Hepatocyte (in vitro differentiated cells): ENCODE measurements at regions not wholly inside any gene's neighbourhood (a gene's known extent, or its start where the extent isn't known, plus 50 kb on each side); places are given as distances from the start of the nearest gene placed in this dataset.

Experiments used
- DNase-seq: peaks from one replicate; pipeline ENCODE4 v3.0.0-alpha.2; 2016; ENCODE audit warnings: low spot score
- H2AFZ ChIP-seq: fragments of 200-600 bp; sonication (generic); 2 replicates; pipeline ENCODE4 v1.6.0; 2016; ENCODE audit warnings: antibody characterized with exemption, mild to moderate bottlenecking
- H3K27ac ChIP-seq: fragments of 200-600 bp; sonication (generic); 2 replicates; pipeline ENCODE4 v1.5.1; 2016; ENCODE audit warnings: mild to moderate bottlenecking
- H3K27me3 ChIP-seq: fragments of 200-600 bp; sonication (generic); 2 replicates; pipeline ENCODE4 v1.6.1; 2016
- H3K36me3 ChIP-seq: fragments of 200-600 bp; sonication (generic); replicated peaks from 2 replicates; pipeline ENCODE4 v1.5.1; 2016; ENCODE audit warnings: low read depth; ENCODE audit not compliant: insufficient read depth
- H3K4me1 ChIP-seq: fragments of 200-600 bp; sonication (generic); 2 replicates; pipeline ENCODE4 v1.5.1; 2016; ENCODE audit warnings: mild to moderate bottlenecking, moderate library complexity; ENCODE audit not compliant: insufficient read depth
- H3K4me2 ChIP-seq: fragments of 200-600 bp; sonication (generic); 2 replicates; pipeline ENCODE4 v1.6.0; 2016
- H3K4me3 ChIP-seq: fragments of 200-600 bp; sonication (generic); 2 replicates; pipeline ENCODE4 v1.5.1; 2016; ENCODE audit warnings: mild to moderate bottlenecking
- H3K79me2 ChIP-seq: fragments of 200-600 bp; sonication (generic); 2 replicates; pipeline ENCODE4 v1.6.0; 2017; ENCODE audit warnings: mild to moderate bottlenecking
- H3K9me2 ChIP-seq: fragments of 200-600 bp; sonication (generic); replicated peaks from 2 replicates; pipeline ENCODE4 v1.6.0; 2017; ENCODE audit warnings: mild to moderate bottlenecking; ENCODE audit not compliant: insufficient read depth
- H3K9me3 ChIP-seq: fragments of 200-600 bp; sonication (generic); 2 replicates; pipeline ENCODE4 v1.5.1; 2016; ENCODE audit warnings: low read depth, mild to moderate bottlenecking
- H4K20me1 ChIP-seq: fragments of 200-600 bp; sonication (generic); 2 replicates; pipeline ENCODE4 v1.6.0; 2016; ENCODE audit warnings: mild to moderate bottlenecking; ENCODE audit not compliant: insufficient read depth, poor library complexity, severe bottlenecking
- EZH2 ChIP-seq: fragments of 200-600 bp; sonication (generic); IDR thresholded peaks from 2 replicates; pipeline ENCODE4 v1.6.1; 2016; ENCODE audit warnings: antibody characterized with exemption, mild to moderate bottlenecking, borderline replicate concordance
- EZH2phosphoT487 ChIP-seq: fragments of 200-600 bp; sonication (generic); IDR thresholded peaks from one replicate; pipeline ENCODE4 v1.6.1; 2018; ENCODE audit warnings: antibody characterized with exemption, mild to moderate bottlenecking, low read depth, moderate library complexity; ENCODE audit not compliant: unreplicated experiment, severe bottlenecking
- WGBS: methylation state at CpG from one replicate; pipeline ENCODE4 v1.1.6; 2016; ENCODE audit warnings: low lambda C conversion rate; ENCODE audit errors: missing lambda C conversion rate; 5-methylcytosine and 5-hydroxymethylcytosine counted together
- TF ChIP-seq, protein P1 (sequence below): fragments of 200-600 bp; sonication (generic); IDR thresholded peaks from 2 replicates; pipeline ENCODE4 v1.5.1; 2016; ENCODE audit warnings: antibody characterized with exemption, mild to moderate bottlenecking; ENCODE audit not compliant: poor library complexity

DNA sequence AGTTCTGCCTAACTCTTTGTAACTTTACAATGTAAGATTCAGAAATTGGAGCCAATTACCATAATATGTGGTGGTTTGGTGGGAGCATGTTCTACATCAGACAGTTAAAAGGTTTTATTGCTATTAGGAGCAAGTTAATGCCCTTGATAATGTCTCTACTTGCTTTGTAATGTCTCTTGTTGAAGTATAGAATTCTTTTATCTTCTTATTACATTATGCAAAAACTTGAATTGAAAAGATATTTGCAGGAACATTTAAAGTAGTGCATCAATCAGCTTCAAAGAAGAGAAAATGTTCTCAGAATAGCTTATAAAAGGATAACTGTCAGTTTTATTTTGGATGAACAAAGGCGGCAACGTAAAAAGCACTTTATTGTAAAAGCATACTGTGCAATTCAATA is 77.8 kb downstream of the RWDD3 start:
- H3K4me2 ChIP-seq: peak overlapping the region; percentile 38
- no peaks in the 10 kb centered on the region for H3K27me3 ChIP-seq
- no peak overlapping the region for H3K4me3 ChIP-seq
- WGBS: 69% methylated on average over 2 of the region's 2 CpGs
- no peaks in the 10 kb centered on the region for H3K79me2 ChIP-seq
- no peak overlapping the region for H2AFZ ChIP-seq
- H3K9me2 ChIP-seq: no peaks in the 10 kb centered on the region
- TF ChIP-seq EZH2 (no peak), EZH2phosphoT487 (no peak)
- TF ChIP-seq, protein P1, sequence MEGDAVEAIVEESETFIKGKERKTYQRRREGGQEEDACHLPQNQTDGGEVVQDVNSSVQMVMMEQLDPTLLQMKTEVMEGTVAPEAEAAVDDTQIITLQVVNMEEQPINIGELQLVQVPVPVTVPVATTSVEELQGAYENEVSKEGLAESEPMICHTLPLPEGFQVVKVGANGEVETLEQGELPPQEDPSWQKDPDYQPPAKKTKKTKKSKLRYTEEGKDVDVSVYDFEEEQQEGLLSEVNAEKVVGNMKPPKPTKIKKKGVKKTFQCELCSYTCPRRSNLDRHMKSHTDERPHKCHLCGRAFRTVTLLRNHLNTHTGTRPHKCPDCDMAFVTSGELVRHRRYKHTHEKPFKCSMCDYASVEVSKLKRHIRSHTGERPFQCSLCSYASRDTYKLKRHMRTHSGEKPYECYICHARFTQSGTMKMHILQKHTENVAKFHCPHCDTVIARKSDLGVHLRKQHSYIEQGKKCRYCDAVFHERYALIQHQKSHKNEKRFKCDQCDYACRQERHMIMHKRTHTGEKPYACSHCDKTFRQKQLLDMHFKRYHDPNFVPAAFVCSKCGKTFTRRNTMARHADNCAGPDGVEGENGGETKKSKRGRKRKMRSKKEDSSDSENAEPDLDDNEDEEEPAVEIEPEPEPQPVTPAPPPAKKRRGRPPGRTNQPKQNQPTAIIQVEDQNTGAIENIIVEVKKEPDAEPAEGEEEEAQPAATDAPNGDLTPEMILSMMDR: no peak
- H3K4me1 ChIP-seq: no peaks in the 10 kb centered on the region
- H3K27ac ChIP-seq: no peak overlapping the region
- no peaks in the 10 kb centered on the region for H4K20me1 ChIP-seq
- no peaks in the 10 kb centered on the region for H3K9me3 ChIP-seq
- H3K36me3 ChIP-seq: no peaks in the 10 kb centered on the region
- no peak for DNase-seq

DNA sequence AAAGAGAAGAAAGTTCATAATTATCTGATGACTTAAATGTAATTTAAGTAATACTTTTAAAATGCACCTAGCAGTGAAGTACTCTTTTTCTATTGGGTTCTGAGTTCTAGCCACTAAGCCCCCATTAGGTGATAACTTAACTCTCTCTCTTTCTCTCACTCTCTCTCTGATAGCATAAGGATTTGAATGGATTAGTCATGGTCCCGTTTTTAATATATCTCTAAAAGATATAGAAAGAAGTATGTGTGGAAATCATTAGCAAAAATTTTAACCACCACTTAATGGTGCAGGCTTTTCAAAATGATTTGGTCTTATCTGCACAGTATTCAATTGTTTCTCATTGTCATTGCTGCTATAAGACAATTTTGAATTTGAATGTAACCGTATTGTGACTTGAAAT is 78.2 kb downstream of the RWDD3 start:
- Histone ChIP-seq H3K9me3 (no peaks in the 10 kb centered on the region), H3K4me2 (no peak overlapping the region), H3K9me2 (no peaks in the 10 kb centered on the region), H2AFZ (no peak overlapping the region), H3K4me3 (no peak overlapping the region), H3K4me1 (no peaks in the 10 kb centered on the region), H3K27ac (no peak overlapping the region), H3K36me3 (no peaks in the 10 kb centered on the region), H4K20me1 (no peaks in the 10 kb centered on the region), H3K79me2 (no peaks in the 10 kb centered on the region), H3K27me3 (no peaks in the 10 kb centered on the region)
- 44% methylated on average over 2 of the region's 2 CpGs for WGBS
- no peak for DNase-seq
- TF ChIP-seq EZH2phosphoT487: no peak
- TF ChIP-seq EZH2: no peak
- TF ChIP-seq, protein P1: no peak

DNA sequence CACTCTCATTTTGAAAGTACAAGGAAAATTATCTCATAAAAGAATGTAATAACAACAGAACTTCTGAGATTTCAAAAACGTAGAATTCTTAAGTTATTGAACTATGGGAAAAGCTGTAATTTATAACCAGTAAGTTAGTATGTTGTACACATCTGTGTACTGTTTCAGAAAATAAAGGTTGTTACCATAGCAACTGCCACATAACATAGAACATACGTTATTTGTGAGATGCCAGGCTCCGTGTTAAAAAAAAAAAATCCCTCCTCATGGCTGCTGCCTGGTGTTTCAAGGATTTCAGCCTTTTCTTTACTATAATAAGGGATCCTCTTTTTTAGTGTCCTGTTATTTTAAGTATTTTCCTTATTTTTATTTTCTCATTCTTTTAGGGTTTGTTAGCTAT is 79.5 kb downstream of the RWDD3 start:
- Histone ChIP-seq H3K36me3 (no peaks in the 10 kb centered on the region), H3K4me2 (no peak overlapping the region), H3K9me2 (no peaks in the 10 kb centered on the region), H3K4me1 (no peaks in the 10 kb centered on the region), H3K9me3 (no peaks in the 10 kb centered on the region), H3K27me3 (no peaks in the 10 kb centered on the region), H2AFZ (no peak overlapping the region), H3K4me3 (no peak overlapping the region), H3K79me2 (no peaks in the 10 kb centered on the region), H4K20me1 (no peaks in the 10 kb centered on the region), H3K27ac (no peak overlapping the region)
- DNase-seq: no peak
- TF ChIP-seq EZH2 (no peak), EZH2phosphoT487 (no peak)
- TF ChIP-seq, protein P1: no peak
- whole genome bisulfite sequencing: 53% methylated on average over 3 of the region's 3 CpGs

DNA sequence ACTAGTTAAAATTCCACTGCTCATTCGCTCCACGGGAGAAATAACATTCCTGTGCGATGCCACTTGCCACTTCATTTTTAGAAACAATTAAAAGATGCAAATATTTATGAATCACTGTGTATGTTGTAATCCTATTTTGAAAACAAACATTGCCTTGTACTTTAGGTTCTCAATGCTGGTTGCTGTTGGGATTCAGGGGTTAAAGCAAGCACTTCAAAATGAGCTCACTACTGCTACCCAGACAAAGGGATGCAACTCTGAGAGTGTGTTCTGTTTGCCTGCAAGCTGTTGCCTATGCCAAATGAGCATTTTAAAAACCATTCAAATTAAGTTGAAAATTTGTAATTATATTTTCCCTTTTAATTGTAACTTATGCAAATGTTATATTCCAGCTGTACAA is 87.5 kb downstream of the RWDD3 start:
- Histone ChIP-seq H3K9me3 (no peaks in the 10 kb centered on the region), H3K79me2 (no peaks in the 10 kb centered on the region), H3K4me1 (peaks cover 7% of the 10 kb centered on the region), H2AFZ (no peak overlapping the region), H3K27me3 (no peaks in the 10 kb centered on the region), H3K9me2 (no peaks in the 10 kb centered on the region), H3K4me2 (no peak overlapping the region), H3K27ac (no peak overlapping the region), H4K20me1 (no peaks in the 10 kb centered on the region), H3K4me3 (no peak overlapping the region), H3K36me3 (no peaks in the 10 kb centered on the region)
- TF ChIP-seq EZH2 (no peak), EZH2phosphoT487 (no peak)
- TF ChIP-seq, protein P1: no peak
- DNase-seq: no peak
- 57% methylated on average over 3 of the region's 3 CpGs for WGBS
